Natural killer cell treated with Interleukin-12 subunit alpha and Interleukin-12 subunit beta and Interleukin-15 and Interleukin-18, amount 100 ng/mL, for 72 hours (primary cell): ENCODE measurements at regions not wholly inside any gene's neighbourhood (a gene's known extent, or its start where the extent isn't known, plus 50 kb on each side); places are given as distances from the start of the nearest gene placed in this dataset.

Experiments
- ATAC-seq, 2 donors: fragments of 150-1000 bp; cut with Tn5 transposase in 1 of 2; sonication (Bioruptor Pico), chemical (Tn5 transposase) in 1 of 2; 2 replicates each; pipeline ENCODE4 v1.10.0; 2021
- DNase-seq: peaks from one replicate; pipeline ENCODE4 v3.0.0; 2022; ENCODE audit warnings: low spot score
- H3K27ac Mint-ChIP-seq, 2 donors: 1 replicate in 1 of 2; 2 replicates in 1 of 2; pipeline ENCODE4 v1.8.0; 2022; ENCODE audit warnings: mixed read lengths in 2 of 2, mild to moderate bottlenecking in 1 of 2, moderate library complexity in 1 of 2
- H3K27me3 Mint-ChIP-seq, 2 donors: 1 replicate in 1 of 2; 2 replicates in 1 of 2; pipeline ENCODE4 v1.8.0; 2022; ENCODE audit warnings: mixed read lengths in 2 of 2
- H3K36me3 Mint-ChIP-seq: one replicate; pipeline ENCODE4 v1.8.0; 2022; ENCODE audit warnings: mixed read lengths
- H3K4me1 Mint-ChIP-seq, 2 donors: 1 replicate in 1 of 2; 2 replicates in 1 of 2; pipeline ENCODE4 v1.8.0; 2022; ENCODE audit warnings: low read depth in 2 of 2, mixed read lengths in 2 of 2, mild to moderate bottlenecking in 1 of 2
- H3K4me3 Mint-ChIP-seq: one replicate; pipeline ENCODE4 v1.8.0; 2022; ENCODE audit warnings: mixed read lengths
- H3K9me3 Mint-ChIP-seq: 2 replicates; pipeline ENCODE4 v1.8.0; 2022; ENCODE audit warnings: mixed read lengths

- H3K27me3 Mint-ChIP-seq = no peaks in the 10 kb centered on the region
- peak overlapping the region in 1 of 2 donors; percentile 83 for H3K27ac Mint-ChIP-seq
- H3K36me3 Mint-ChIP-seq = no peaks in the 10 kb centered on the region
- DNase-seq (no peak), ATAC-seq (no peak)
- H3K4me1 Mint-ChIP-seq = peaks cover 5 to 10% of the 10 kb centered on the region in 2 donors
- H3K4me3 Mint-ChIP-seq = no peak overlapping the region
- no peaks in the 10 kb centered on the region for H3K9me3 Mint-ChIP-seq
These were observed 278.7 kb upstream of the KLF6 start for GRCh38 chr10:4063717-4064116.

GRCh38 chr10:4062751-4063150 is 277.7 kb upstream of the KLF6 start:
- peak overlapping the region in 1 of 2 donors; percentile 83 for H3K27ac Mint-ChIP-seq
- no peaks in the 10 kb centered on the region for H3K9me3 Mint-ChIP-seq
- DNase-seq (no peak), ATAC-seq (no peak)
- H3K27me3 Mint-ChIP-seq = no peaks in the 10 kb centered on the region
- peaks cover 5 to 12% of the 10 kb centered on the region in 2 donors for H3K4me1 Mint-ChIP-seq
- no peak overlapping the region for H3K4me3 Mint-ChIP-seq
- H3K36me3 Mint-ChIP-seq = no peaks in the 10 kb centered on the region

DNA sequence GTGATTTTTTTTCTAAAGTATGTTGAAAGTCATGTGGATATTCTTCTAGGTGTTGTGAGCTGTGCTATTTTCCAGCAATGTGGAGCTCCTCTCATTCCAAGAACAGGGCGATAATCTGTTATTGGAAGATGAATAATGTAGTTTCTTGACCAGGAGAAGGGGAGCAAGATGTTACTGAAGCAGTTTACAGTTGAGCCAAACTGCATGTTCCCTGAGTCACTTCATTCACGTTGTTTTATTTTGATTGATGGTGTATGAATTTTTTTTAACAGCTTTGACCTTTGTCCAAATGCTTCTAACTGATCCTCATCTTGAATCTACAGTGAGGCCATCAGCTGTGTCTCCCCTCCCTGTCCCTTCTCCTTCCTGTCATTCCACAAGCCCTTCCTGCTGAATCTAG is 277.1 kb upstream of the KLF6 start:
- H3K4me3 Mint-ChIP-seq = no peak overlapping the region

DNA sequence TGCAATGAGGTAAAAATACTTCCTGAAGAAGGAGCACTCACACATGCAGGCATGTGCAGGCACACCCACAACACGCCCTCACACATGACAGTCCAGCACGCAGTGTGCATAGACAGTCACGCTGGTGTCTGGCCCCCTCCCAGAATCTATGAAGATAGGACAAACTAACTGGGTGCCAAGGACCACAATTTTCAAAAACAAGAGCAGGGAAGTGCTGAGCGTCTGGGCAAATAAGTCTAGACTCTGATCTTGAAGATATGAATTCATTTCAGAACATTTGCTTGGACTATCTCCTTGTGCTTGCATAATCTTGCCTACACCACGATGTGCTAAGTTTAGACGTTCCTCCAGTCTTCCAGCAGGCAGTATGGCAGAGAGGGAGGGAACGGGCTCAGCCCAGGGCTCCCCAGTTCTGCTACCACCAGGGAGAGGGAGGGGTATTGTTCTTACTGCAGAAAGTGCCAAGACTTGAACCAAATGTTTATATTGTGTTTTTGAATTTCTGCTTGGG is 276.5 kb upstream of the KLF6 start:
- no peak for ATAC-seq
- Mint-ChIP-seq H3K4me3 (no peak overlapping the region), H3K36me3 (no peaks in the 10 kb centered on the region), H3K27me3 (no peaks in the 10 kb centered on the region), H3K27ac (no peak overlapping the region), H3K4me1 (peaks cover 5 to 12% of the 10 kb centered on the region in 2 donors), H3K9me3 (no peaks in the 10 kb centered on the region)
- DNase-seq = no peak

More for the DNA sequence above, 277.1 kb upstream of the KLF6 start:
- Mint-ChIP-seq H3K27ac (peak overlapping the region in 1 of 2 donors; percentile 83), H3K9me3 (no peaks in the 10 kb centered on the region), H3K4me1 (peaks cover 5 to 12% of the 10 kb centered on the region in 2 donors), H3K27me3 (no peaks in the 10 kb centered on the region), H3K36me3 (no peaks in the 10 kb centered on the region)
- no peak for ATAC-seq
- no peak for DNase-seq

- ATAC-seq (peak in 1 of 2 donors; percentile 48), DNase-seq (no peak)
- Mint-ChIP-seq H3K4me3 (no peak overlapping the region), H3K4me1 (peaks cover 5 to 8% of the 10 kb centered on the region in 2 donors), H3K27me3 (no peaks in the 10 kb centered on the region), H3K9me3 (no peaks in the 10 kb centered on the region), H3K36me3 (no peaks in the 10 kb centered on the region), H3K27ac (peak overlapping the region in 1 of 2 donors; percentile 70)
These were observed 274.6 kb upstream of the KLF6 start for GRCh38 chr10:4059471-4060138.

- no peak for ATAC-seq
- Mint-ChIP-seq H3K27ac (no peak overlapping the region), H3K4me3 (no peak overlapping the region), H3K36me3 (no peaks in the 10 kb centered on the region), H3K9me3 (no peaks in the 10 kb centered on the region), H3K27me3 (no peaks in the 10 kb centered on the region), H3K4me1 (peaks cover 9 to 12% of the 10 kb centered on the region in 2 donors)
- DNase-seq = no peak
These were observed 273.6 kb upstream of the KLF6 start for GRCh38 chr10:4058514-4059029.

- no peaks in the 10 kb centered on the region for H3K36me3 Mint-ChIP-seq
- H3K4me1 Mint-ChIP-seq = peaks cover 9 to 12% of the 10 kb centered on the region in 2 donors
- H3K9me3 Mint-ChIP-seq = no peaks in the 10 kb centered on the region
- no peak overlapping the region for H3K27ac Mint-ChIP-seq
- no peaks in the 10 kb centered on the region for H3K27me3 Mint-ChIP-seq
- no peak for DNase-seq
- ATAC-seq = no peak
- no peak overlapping the region for H3K4me3 Mint-ChIP-seq
These were observed 272.9 kb upstream of the KLF6 start for GRCh38 chr10:4057725-4058513.

- Mint-ChIP-seq H3K9me3 (no peaks in the 10 kb centered on the region), H3K4me1 (peaks cover 9 to 14% of the 10 kb centered on the region in 2 donors), H3K36me3 (no peaks in the 10 kb centered on the region), H3K27ac (no peak overlapping the region), H3K4me3 (no peak overlapping the region), H3K27me3 (no peaks in the 10 kb centered on the region)
- DNase-seq = no peak
- ATAC-seq = no peak
These were observed 272.0 kb upstream of the KLF6 start for GRCh38 chr10:4057021-4057420.

DNA sequence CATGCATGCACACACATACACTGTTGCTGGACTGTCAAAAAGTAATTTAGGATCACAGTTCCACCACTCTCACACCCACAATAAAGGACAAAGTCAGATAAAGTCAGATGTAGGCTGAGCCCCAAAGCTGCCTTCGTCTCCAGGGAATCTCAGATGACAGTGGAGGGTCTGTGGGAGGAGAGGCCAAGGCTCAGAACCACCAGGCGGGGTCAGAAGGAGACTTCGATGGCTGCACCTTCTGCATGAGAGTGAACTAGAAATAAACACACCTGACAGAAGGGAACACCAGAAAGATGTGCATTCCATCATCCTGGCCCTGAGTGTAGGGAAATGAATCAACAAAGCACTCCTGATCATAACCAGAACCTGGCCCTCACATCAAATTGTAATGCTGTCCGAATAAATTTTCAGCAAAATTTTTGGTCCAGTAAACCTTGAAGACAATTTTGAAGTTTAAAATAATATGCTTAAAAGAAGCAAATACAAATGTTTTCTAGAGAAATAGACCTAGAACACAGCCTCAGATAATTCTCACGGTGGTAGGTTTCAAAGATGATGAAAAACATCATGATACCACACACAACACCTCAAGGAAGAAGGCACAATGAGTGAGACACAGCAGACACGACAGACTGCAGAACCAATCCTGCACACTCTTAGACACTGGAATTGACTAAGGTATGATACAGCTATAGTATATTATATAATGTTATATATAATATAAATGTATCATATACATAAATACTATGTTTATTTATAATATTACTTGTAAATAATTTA is 269.8 kb upstream of the KLF6 start:
- Mint-ChIP-seq H3K4me3 (no peak overlapping the region), H3K27me3 (peaks cover 0 to 3% of the 10 kb centered on the region in 2 donors), H3K9me3 (no peaks in the 10 kb centered on the region), H3K36me3 (no peaks in the 10 kb centered on the region), H3K4me1 (peaks cover 17% of the 10 kb centered on the region in 2 donors), H3K27ac (peak overlapping the region in 1 of 2 donors; percentile 4)
- DNase-seq = no peak
- ATAC-seq = no peak

DNA sequence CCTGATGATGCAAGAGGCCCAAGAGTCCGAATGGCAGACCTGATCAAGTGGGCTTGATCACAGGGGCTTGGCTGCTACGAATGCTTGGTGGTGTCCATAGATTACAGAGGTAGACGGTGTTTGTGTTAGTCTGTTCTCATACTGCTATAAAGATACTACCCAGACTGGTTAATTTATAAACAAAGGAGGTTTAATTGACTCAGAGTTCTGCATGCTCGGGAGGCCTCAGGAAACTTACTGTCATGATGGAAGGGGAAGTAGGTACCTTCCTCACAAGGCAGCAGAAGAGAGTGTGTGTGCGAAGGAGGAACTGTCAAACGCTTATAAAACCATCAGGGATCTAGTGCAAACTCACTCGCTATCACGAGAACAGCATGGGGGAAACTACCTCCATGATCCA is 268.9 kb upstream of the KLF6 start:
- Mint-ChIP-seq H3K4me1 (peaks cover 14 to 15% of the 10 kb centered on the region in 2 donors), H3K27ac (peak overlapping the region in 1 of 2 donors; percentile 4), H3K9me3 (no peaks in the 10 kb centered on the region), H3K36me3 (no peaks in the 10 kb centered on the region), H3K4me3 (no peak overlapping the region), H3K27me3 (peaks cover 0 to 3% of the 10 kb centered on the region in 2 donors)
- no peak for DNase-seq
- ATAC-seq = no peak

DNA sequence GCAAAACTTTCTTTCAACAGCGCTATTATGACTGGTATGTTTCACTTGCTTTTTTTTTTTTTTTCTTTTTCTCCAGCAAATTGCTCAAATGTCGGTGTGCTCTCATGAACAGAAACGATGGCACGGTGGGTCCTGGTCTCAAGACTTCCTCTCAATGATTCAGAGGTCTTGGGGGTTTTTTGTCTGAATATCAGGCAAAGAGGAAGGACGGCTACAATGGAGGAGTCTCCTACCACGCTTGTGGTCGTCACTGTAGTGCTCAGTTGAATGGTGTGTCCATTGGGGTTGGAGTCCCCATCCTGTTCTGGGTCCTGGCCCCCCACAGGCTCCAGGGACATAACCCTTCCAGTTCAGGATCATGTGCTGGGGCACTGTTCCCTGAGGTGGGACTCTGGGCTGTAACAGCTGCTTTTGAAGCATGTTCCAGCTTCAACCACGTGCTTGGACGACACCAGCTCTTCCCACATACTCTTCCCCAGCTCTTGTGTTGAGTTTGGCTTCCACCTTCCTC is 266.7 kb upstream of the KLF6 start:
- Mint-ChIP-seq H3K9me3 (no peaks in the 10 kb centered on the region), H3K27me3 (peaks cover 0 to 3% of the 10 kb centered on the region in 2 donors), H3K27ac (peak overlapping the region in 1 of 2 donors; percentile 82), H3K36me3 (no peaks in the 10 kb centered on the region), H3K4me1 (peaks cover 15 to 16% of the 10 kb centered on the region in 2 donors), H3K4me3 (peak overlapping the region; percentile 4)
- ATAC-seq (no peak), DNase-seq (no peak)

- Mint-ChIP-seq H3K36me3 (no peaks in the 10 kb centered on the region), H3K4me1 (peaks cover 15 to 16% of the 10 kb centered on the region in 2 donors), H3K4me3 (peak overlapping the region; percentile 4), H3K27me3 (peaks cover 0 to 3% of the 10 kb centered on the region in 2 donors), H3K27ac (peak overlapping the region in 1 of 2 donors; percentile 82), H3K9me3 (no peaks in the 10 kb centered on the region)
- no peak for ATAC-seq
- no peak for DNase-seq
These were observed 266.1 kb upstream of the KLF6 start for GRCh38 chr10:4051011-4051640.

DNA sequence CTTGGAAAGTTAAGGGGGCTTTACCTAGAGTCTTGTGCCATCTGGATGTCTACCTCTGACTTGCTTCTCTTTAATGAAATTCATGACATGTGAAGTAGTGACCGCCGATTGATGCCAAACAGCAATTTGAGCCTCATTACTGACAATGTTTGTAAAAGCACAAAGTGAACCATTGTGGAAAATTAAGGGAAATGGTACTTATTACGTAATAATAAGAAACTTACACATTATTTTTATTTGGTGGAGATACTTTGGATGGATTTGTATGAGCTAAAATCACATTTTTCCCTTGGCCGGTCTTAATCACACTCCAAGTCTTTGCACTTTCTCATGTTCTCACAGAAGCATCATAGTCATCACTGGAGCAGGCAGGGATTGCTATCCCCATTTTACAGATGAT is 265.1 kb upstream of the KLF6 start:
- ATAC-seq = no peak
- no peaks in the 10 kb centered on the region for H3K9me3 Mint-ChIP-seq
- DNase-seq = no peak
- peaks cover 0 to 3% of the 10 kb centered on the region in 2 donors for H3K27me3 Mint-ChIP-seq
- H3K4me3 Mint-ChIP-seq = no peak overlapping the region
- peaks cover 16 to 20% of the 10 kb centered on the region in 2 donors for H3K4me1 Mint-ChIP-seq
- no peaks in the 10 kb centered on the region for H3K36me3 Mint-ChIP-seq
- H3K27ac Mint-ChIP-seq = no peak overlapping the region
